ENCODE measurements at regions not wholly inside any gene's neighbourhood (a gene's known extent, or its start where the extent isn't known, plus 50 kb on each side); places are given as distances from the start of the nearest gene placed in this dataset.

- TF ChIP-seq, protein P1, sequence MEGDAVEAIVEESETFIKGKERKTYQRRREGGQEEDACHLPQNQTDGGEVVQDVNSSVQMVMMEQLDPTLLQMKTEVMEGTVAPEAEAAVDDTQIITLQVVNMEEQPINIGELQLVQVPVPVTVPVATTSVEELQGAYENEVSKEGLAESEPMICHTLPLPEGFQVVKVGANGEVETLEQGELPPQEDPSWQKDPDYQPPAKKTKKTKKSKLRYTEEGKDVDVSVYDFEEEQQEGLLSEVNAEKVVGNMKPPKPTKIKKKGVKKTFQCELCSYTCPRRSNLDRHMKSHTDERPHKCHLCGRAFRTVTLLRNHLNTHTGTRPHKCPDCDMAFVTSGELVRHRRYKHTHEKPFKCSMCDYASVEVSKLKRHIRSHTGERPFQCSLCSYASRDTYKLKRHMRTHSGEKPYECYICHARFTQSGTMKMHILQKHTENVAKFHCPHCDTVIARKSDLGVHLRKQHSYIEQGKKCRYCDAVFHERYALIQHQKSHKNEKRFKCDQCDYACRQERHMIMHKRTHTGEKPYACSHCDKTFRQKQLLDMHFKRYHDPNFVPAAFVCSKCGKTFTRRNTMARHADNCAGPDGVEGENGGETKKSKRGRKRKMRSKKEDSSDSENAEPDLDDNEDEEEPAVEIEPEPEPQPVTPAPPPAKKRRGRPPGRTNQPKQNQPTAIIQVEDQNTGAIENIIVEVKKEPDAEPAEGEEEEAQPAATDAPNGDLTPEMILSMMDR (IDR thresholded peaks at IDR 0.05; ENCODE audit: low read depth, low read length, poor library complexity, severe bottlenecking), result no peak
- no peak for TF ChIP-seq EZH2phosphoT487 (IDR thresholded peaks at IDR 0.05; ENCODE audit: borderline replicate concordance, low read length)
Observed at GRCh38 chr6:105639124-105639523, 236.2 kb upstream of the PREP start.

Measured in DOHH2 (cell line).